Endothelial cell of umbilical vein (primary cell): ENCODE measurements at regions not wholly inside any gene's neighbourhood (a gene's known extent, or its start where the extent isn't known, plus 50 kb on each side); places are given as distances from the start of the nearest gene placed in this dataset.

Experiments used
- BruUV-seq: library from RNA; stranded (reverse); fragments of 400-500 nt; replicated peaks from 2 replicates; lab custom pipeline; 2021; lab: Mats Ljungman, UMichigan
- CTCF ChIA-PET: fragments of 300-600, 350-600 bp; sonication (Branson Sonifier 250); formaldehyde crosslinking; loops from one replicate; lab custom pipeline; 2021; ENCODE audit warnings: antibody characterized with exemption, inconsistent platforms; lab: Charles Lee
- POLR2A ChIA-PET: fragments of 300-600, 350-600 bp; sonication (Branson Sonifier 250); formaldehyde crosslinking; loops from one replicate; lab custom pipeline; 2021; ENCODE audit warnings: antibody characterized with exemption, inconsistent platforms; lab: Charles Lee
- DNase-seq: peaks from one replicate; pipeline ENCODE4 v3.0.0-alpha.2; 2011; ENCODE audit warnings: low read depth, low spot score
- FAIRE-seq: peaks from 2 replicates; lab custom pipeline; 2011; peaks lifted over from hg19 to GRCh38; lab: Jason Lieb, UNC
- H2AFZ ChIP-seq: 2 replicates; pipeline ENCODE4 v1.6.0; 2012; ENCODE audit warnings: low read depth, low read length, control low read depth, inconsistent platforms
- H3K27ac ChIP-seq: 2 replicates; pipeline ENCODE4 v1.5.1; 2011; ENCODE audit warnings: low read depth, mild to moderate bottlenecking, control low read depth, low read length, moderate library complexity; ENCODE audit not compliant: insufficient read depth
- H3K27me3 ChIP-seq, 2 experiments: 2 replicates each; pipeline versions ENCODE4 v1.6.0 to v1.6.1; 2011; ENCODE audit warnings: low read length in 2 of 2, mixed read lengths in 1 of 2; ENCODE audit not compliant: control insufficient read depth in 2 of 2, insufficient read depth in 2 of 2
- H3K36me3 ChIP-seq, 2 experiments: 2 replicates in 1 of 2; 3 replicates in 1 of 2; pipeline ENCODE4 v1.5.1; 2011; ENCODE audit warnings: low read length in 2 of 2, mild to moderate bottlenecking in 1 of 2, moderate library complexity in 1 of 2; ENCODE audit not compliant: control insufficient read depth in 2 of 2, insufficient read depth in 2 of 2; ENCODE audit errors: extremely low read depth in 1 of 2
- H3K4me1 ChIP-seq: 3 replicates; pipeline ENCODE4 v1.5.1; 2011; ENCODE audit warnings: mild to moderate bottlenecking, low read length; ENCODE audit not compliant: control insufficient read depth, insufficient read depth; ENCODE audit errors: extremely low read depth
- H3K4me2 ChIP-seq: 2 replicates; pipeline ENCODE4 v1.6.1; 2011; ENCODE audit warnings: low read length, control low read depth, mixed read lengths; ENCODE audit not compliant: insufficient read depth
- H3K4me3 ChIP-seq, 3 experiments: fragments of 200-600 bp in 1 of 3; sonication (generic), shearing (Covaris generic) in 1 of 3; replicated peaks in 1 of 3; 2 replicates each; pipeline ENCODE4 v1.5.1; 2011 to 2016; ENCODE audit warnings: control low read depth in 3 of 3, low read length in 3 of 3, mild to moderate bottlenecking in 2 of 3, inconsistent platforms in 1 of 3, low read depth in 1 of 3, moderate library complexity in 1 of 3; ENCODE audit not compliant: insufficient read depth in 1 of 3
- H3K79me2 ChIP-seq: 2 replicates; pipeline ENCODE4 v1.6.0; 2012; ENCODE audit warnings: low read length, inconsistent platforms; ENCODE audit not compliant: control insufficient read depth, insufficient read depth
- H3K9ac ChIP-seq: replicated peaks from 2 replicates; pipeline ENCODE3; 2011; ENCODE audit warnings: low read length, control low read depth; ENCODE audit not compliant: insufficient read depth; ENCODE audit errors: extremely low read depth
- H3K9me1 ChIP-seq: replicated peaks from 3 replicates; pipeline ENCODE4 v1.6.0; 2011; ENCODE audit warnings: mild to moderate bottlenecking, low read length; ENCODE audit not compliant: control insufficient read depth, insufficient read depth; ENCODE audit errors: extremely low read depth
- H3K9me3 ChIP-seq: replicated peaks from 2 replicates; pipeline ENCODE4 v1.5.1; 2012; ENCODE audit warnings: low read length, inconsistent platforms; ENCODE audit not compliant: control insufficient read depth, insufficient read depth
- H4K20me1 ChIP-seq: replicated peaks from 2 replicates; pipeline ENCODE3; 2011; ENCODE audit warnings: mild to moderate bottlenecking, low read length; ENCODE audit not compliant: control insufficient read depth, insufficient read depth; ENCODE audit errors: extremely low read depth
- CTCF ChIP-seq, 2 donors: IDR thresholded peaks; 1 replicate in 1 of 2; 2 replicates in 1 of 2; pipeline ENCODE4 v1.5.1; 2011; ENCODE audit warnings: low read length in 2 of 2, mild to moderate bottlenecking in 2 of 2, moderate library complexity in 2 of 2, control low read depth in 1 of 2, inconsistent platforms in 1 of 2, low read depth in 1 of 2; ENCODE audit not compliant: insufficient read depth in 1 of 2; ENCODE audit errors: extremely low read depth in 1 of 2
- EZH2 ChIP-seq: IDR thresholded peaks from 2 replicates; pipeline ENCODE4 v1.6.1; 2012; ENCODE audit warnings: borderline replicate concordance, low read depth, mild to moderate bottlenecking, moderate library complexity, low read length, inconsistent platforms; ENCODE audit not compliant: severe bottlenecking
- FOS ChIP-seq: IDR thresholded peaks from 2 replicates; pipeline ENCODE4 v1.6.1; 2011; ENCODE audit warnings: mild to moderate bottlenecking, low read length, moderate library complexity, borderline replicate concordance; ENCODE audit not compliant: insufficient read depth
- GATA2 ChIP-seq: IDR thresholded peaks from 2 replicates; pipeline ENCODE4 v1.7.0; 2011; ENCODE audit warnings: low read depth, mild to moderate bottlenecking, moderate library complexity, mixed read lengths, low read length; ENCODE audit not compliant: insufficient read length, insufficient read depth
- JUN ChIP-seq: IDR thresholded peaks from 2 replicates; pipeline ENCODE4 v1.6.1; 2011; ENCODE audit warnings: borderline replicate concordance, low read depth; ENCODE audit not compliant: insufficient read length, insufficient read depth
- MAX ChIP-seq: IDR thresholded peaks from 2 replicates; pipeline ENCODE4 v1.6.1; 2011; ENCODE audit not compliant: insufficient read depth, insufficient read length
- MYC ChIP-seq: IDR thresholded peaks from one replicate; pipeline ENCODE4 v1.6.1; 2011; ENCODE audit warnings: mild to moderate bottlenecking, low read depth, low read length
- POLR2A ChIP-seq: IDR thresholded peaks from 2 replicates; pipeline ENCODE4 v1.6.1; 2012; ENCODE audit warnings: low read depth, mild to moderate bottlenecking, control low read depth, low read length
- POLR2AphosphoS5 ChIP-seq: IDR thresholded peaks from 2 replicates; pipeline ENCODE4 v1.6.1; 2012; ENCODE audit warnings: low read depth, mild to moderate bottlenecking, control low read depth, low read length, moderate library complexity; ENCODE audit not compliant: insufficient read depth
- dilution Hi-C: fragments of 300-500 bp; cut with MboI; formaldehyde crosslinking; loops from one replicate; pipeline ENCODE4 v1.15.0; 2019; ENCODE audit warnings: low sequenced_read_pairs; ENCODE audit not compliant: extremely low pct_ligation_motif_present
- intact Hi-C: fragments of 100-400 bp; cut with micrococcal nuclease; formaldehyde crosslinking; loops from one replicate; pipeline ENCODE4 v1.10.0; 2022

GRCh38 chr15:20345401-20345958, 196.1 kb downstream of the GOLGA6L6 start:
- BruUV-seq, result no TSS peak
- H3K4me3 ChIP-seq, result no peak overlapping the region
- peaks cover 70% of the 10 kb centered on the region for H3K9me3 ChIP-seq
- H3K36me3 ChIP-seq, result no peaks in the 10 kb centered on the region
- H3K4me2 ChIP-seq, result no peak overlapping the region
- H3K79me2 ChIP-seq, result no peaks in the 10 kb centered on the region
- no peak overlapping the region for H3K27ac ChIP-seq
- H2AFZ ChIP-seq, result no peak overlapping the region
- DNase-seq (no peak), FAIRE-seq (no peak)
- ChIA-PET POLR2A (no interaction called here), CTCF (no interaction called here)
- no peaks in the 10 kb centered on the region for H3K27me3 ChIP-seq
- H3K4me1 ChIP-seq, result no peaks in the 10 kb centered on the region
- dilution Hi-C loops (no loop called here), intact Hi-C loops (no loop called here)
- no peaks in the 10 kb centered on the region for H3K9me1 ChIP-seq
- TF ChIP-seq CTCF (IDR thresholded peaks at IDR 0.05; ENCODE audit: extremely low read depth in 1 of 2, insufficient read depth in 1 of 2, low read depth in 1 of 2, low read length in 2 of 2) (no peak), EZH2 (no peak), JUN (no peak), FOS (no peak), GATA2 (no peak), POLR2A (no peak), MYC (no peak), MAX (no peak), POLR2AphosphoS5 (no peak)
- H4K20me1 ChIP-seq, result no peaks in the 10 kb centered on the region
- H3K9ac ChIP-seq, result no peak overlapping the region
